Pons (tissue), 1 donor: ENCODE measurements at regions not wholly inside any gene's neighbourhood (a gene's known extent, or its start where the extent isn't known, plus 50 kb on each side); places are given as distances from the start of the nearest gene placed in this dataset.

Experiments used
- DNase-seq: peaks from one replicate; pipeline ENCODE4 v3.0.0-alpha.2; 2016; ENCODE audit warnings: low spot score

- no peak for DNase-seq
Observed at GRCh38 chr4:160217352-160217751, 1114.5 kb downstream of the RAPGEF2 start.

DNA sequence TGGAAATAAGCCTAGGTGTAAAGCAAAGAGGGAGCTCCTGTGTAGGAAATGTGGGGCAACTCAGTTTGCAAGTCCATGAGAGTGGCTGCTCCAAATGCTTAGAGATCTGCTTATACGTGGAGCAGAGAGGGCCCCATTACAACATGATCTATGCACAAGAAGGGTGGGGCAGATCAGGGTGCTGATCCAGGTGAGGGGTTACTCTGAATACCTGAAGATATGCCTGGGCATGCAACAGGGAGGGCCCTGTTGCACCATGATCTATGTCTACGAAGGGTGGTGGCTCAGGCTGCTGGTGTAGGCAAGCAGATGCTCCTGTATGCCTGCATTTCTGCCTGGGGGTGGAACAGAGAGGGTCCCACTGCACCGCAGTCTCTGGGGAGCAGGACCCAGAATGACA lies 1121.2 kb downstream of the RAPGEF2 start:
- no peak for DNase-seq

DNA sequence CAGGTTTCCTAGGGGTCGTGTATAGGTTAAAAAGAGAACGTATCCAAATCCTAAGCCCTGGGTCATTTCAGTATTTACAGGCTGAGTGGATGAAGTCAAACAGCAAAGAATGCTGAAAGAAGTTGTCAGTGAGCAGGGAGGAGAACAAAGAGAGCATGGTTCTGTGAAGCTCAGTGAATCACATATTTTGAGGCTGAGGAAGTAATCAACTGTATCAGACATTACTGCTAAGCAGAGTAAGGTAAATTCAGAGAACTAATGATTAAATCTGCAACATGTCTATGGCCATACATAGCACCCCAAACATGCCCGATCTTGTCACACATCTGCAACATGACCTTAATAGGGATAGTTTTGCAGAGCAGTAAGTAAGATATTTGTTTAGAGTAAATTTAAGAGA lies 1130.3 kb downstream of the RAPGEF2 start:
- no peak for DNase-seq

DNA sequence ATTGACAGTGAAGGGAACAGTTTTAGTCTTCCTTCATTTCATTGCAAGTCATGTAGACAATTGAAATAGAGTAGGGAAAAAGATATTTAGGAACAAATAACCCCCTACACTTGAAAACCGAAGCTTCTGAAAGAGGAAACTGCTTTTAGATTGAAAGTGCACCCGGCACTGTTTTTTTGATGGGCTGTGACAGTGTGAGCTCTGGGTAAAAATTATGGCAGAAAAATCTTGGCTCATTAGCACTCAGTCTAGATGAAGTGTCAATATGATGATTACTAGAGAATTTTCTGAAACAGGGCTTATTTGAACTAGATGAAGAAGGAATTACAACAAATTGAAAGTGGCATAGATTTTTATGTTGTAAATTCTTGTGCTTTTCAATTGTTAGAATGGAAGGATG lies 1132.4 kb downstream of the RAPGEF2 start:
- DNase-seq: no peak

DNA sequence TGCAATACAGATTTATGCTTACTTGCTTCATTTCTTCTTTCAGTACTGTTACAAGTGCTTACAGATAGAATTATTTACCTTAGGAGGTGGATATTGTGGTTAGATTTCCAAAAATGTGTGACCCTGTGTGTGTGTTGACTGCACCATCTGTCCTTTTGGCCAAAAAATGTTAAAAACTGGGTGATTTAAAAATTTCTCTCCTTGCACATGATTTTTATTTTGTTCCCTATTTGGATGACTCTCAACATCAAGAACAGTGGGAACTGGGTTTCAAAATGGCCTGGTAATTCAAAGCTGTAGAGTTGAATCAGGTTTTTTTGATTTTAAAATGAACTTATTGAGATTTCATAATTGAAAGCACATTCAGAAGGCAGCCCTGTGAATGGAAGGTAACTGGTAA lies 1132.9 kb downstream of the RAPGEF2 start:
- DNase-seq: no peak

- no peak for DNase-seq
Observed at GRCh38 chr4:160238790-160239189, 1135.9 kb downstream of the RAPGEF2 start.

- no peak for DNase-seq
Observed at GRCh38 chr4:160247091-160247656, 1144.3 kb downstream of the RAPGEF2 start.

DNA sequence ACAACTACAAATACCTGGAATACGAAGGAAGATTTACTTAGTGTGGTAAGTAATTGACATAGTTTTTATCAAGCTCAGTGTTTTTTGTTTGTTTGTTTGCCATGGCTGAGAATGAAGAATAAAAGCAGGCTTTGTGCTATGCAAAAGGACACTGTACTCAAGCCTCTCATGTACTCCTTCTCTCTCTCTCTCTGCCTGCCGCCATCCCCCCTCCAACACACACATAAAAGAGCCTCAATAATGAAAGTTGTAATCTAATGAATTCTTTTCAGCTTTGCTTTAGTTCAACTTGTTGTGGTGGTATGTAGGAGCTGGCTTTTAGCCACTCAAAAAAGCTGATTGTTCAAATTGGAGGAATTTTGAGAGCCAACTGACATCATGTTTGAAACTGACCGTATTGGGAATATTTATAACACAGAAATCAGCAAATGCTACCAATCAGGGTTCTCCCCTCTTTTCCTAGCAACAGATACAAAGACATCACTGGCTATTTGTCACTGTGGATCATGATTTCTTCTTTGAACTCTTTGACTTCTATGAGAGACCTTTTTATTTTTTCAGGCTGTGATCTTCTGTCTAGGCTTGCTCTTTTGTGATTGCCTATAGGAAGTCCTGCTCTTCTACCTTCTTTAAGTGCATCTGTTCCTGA lies 1148.8 kb downstream of the RAPGEF2 start:
- DNase-seq: peak; percentile 35

GRCh38 chr4:160257318-160257717 lies 1154.4 kb downstream of the RAPGEF2 start:
- DNase-seq: no peak

- no peak for DNase-seq
Observed at GRCh38 chr4:160265014-160265413, 1162.1 kb downstream of the RAPGEF2 start.

GRCh38 chr4:160265836-160266235 lies 1163.0 kb downstream of the RAPGEF2 start:
- no peak for DNase-seq

GRCh38 chr4:160276785-160277325 lies 1174.0 kb downstream of the RAPGEF2 start:
- no peak for DNase-seq

- no peak for DNase-seq
Observed at GRCh38 chr4:160283081-160283480, 1180.2 kb downstream of the RAPGEF2 start.

DNA sequence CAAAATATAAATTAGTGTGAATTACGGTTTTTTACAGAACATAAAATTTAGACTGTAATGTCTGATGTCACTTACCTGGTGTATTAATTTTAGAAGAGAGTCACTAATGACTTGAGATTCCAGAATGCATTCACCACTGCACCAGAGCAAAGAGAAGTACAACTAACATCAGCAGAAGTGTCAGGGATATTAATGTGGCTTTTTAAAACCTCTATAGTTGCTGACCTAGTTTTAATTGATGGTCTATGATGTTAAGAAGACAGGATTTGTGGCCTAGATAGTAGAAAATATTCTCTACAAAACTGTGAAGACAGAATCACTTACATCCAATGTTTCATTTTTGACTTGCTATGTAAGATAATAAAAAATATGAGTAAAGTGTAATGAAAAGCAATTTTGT lies 1181.6 kb downstream of the RAPGEF2 start:
- DNase-seq: no peak

- DNase-seq: no peak
Observed at GRCh38 chr4:160286051-160286450, 1183.2 kb downstream of the RAPGEF2 start.

DNA sequence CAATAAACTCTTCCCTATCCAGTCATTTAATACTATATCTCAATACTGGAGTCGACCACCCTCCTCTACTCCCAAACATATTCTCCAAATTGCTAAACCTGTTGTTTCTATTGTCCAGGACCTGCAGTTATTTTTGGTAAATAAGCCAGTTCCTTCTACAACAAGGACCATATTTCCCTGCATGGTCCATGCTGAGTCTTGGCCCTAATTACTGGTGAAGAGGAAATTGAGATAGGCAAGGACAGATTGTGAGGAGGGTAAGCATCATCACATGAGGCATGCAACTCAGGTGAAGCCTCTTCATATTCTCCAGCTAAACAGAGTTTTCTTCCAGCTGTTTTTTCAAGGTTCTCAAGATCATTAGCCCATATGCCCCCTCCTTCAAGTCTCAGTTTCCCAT lies 1193.6 kb downstream of the RAPGEF2 start:
- DNase-seq: no peak

GRCh38 chr4:160299177-160299576 lies 1196.3 kb downstream of the RAPGEF2 start:
- no peak for DNase-seq

DNA sequence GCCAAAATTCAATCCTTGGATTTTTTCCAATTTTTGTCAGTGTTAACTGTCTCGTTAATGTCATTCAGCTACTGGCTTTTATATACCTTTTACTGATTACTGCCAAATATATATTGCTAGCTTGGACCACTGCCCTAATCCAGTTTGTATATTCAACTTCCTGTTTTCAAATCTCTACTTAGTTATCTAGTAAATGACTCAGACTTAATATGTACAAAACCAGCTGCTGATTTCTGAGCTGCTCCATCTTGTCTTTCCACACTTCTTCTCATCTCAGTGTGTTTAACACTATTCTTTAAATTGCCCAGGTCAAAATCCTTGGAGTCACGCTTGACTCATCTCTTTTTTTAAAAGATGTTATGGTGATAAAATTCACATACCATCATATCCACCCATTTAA lies 1196.7 kb downstream of the RAPGEF2 start:
- DNase-seq: no peak

DNA sequence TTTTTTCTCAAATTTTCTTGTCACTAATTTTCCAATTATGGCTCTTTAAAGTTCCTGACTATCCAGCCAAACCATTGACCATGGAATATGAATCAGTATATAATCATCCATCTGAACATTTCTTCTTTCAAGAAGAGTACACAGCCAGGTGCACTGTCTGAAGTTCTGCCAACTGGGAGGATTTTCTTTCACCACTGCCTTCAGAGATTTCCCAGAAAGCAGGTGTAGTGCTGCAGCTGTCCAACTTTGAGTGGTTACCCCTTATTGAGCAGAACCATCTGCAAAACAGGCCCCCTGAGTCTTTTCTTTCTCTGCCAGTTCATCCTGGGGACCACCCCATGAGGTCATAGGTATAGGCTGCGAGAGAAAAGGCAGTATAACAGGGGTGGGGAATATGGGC lies 1213.2 kb downstream of the RAPGEF2 start:
- peak; percentile 7 for DNase-seq

- no peak for DNase-seq
Observed at GRCh38 chr4:160318567-160319220, 1215.8 kb downstream of the RAPGEF2 start.

DNA sequence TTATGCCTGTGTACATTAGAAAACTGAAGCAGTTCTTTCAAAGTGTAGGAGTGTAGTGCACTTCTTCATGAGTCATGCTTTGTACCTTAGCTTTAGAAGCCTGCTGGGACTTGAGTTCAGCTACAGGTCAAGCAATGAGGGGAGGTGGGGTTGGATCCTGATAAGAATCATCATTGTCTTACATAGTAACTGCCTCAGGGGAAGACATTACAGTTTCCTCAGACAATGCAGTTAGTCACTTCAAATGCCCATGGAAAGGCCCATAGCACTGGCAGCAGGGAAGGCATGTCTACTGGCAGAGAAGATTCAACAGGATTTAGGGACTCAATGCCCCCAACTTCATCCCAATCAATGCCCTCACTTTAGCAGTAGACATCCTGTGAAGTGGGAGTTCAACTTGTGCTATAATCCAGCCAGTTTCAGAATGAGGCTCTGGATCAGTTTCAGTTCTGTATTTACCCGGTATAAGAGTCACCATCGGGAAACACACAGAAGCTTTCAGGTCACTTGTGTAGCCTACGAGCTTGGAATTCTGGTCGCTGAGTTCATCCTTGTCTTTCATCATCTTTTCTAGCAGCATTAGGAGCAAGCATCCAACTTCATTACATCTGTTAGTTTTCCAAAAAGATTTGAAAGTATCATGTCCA lies 1216.5 kb downstream of the RAPGEF2 start:
- DNase-seq: no peak

- DNase-seq: no peak
Observed at GRCh38 chr4:160319868-160320260, 1217.0 kb downstream of the RAPGEF2 start.

- no peak for DNase-seq
Observed at GRCh38 chr4:160326110-160326509, 1223.2 kb downstream of the RAPGEF2 start.
